Endothelial cell of umbilical vein (primary cell): ENCODE measurements at regions not wholly inside any gene's neighbourhood (a gene's known extent, or its start where the extent isn't known, plus 50 kb on each side); places are given as distances from the start of the nearest gene placed in this dataset.

Experiments used
- BruUV-seq: library from RNA; stranded (reverse); fragments of 400-500 nt; replicated peaks from 2 replicates; lab custom pipeline; 2021; lab: Mats Ljungman, UMichigan
- CTCF ChIA-PET: fragments of 300-600, 350-600 bp; sonication (Branson Sonifier 250); formaldehyde crosslinking; loops from one replicate; lab custom pipeline; 2021; ENCODE audit warnings: antibody characterized with exemption, inconsistent platforms; lab: Charles Lee
- POLR2A ChIA-PET: fragments of 300-600, 350-600 bp; sonication (Branson Sonifier 250); formaldehyde crosslinking; loops from one replicate; lab custom pipeline; 2021; ENCODE audit warnings: antibody characterized with exemption, inconsistent platforms; lab: Charles Lee
- DNase-seq: peaks from one replicate; pipeline ENCODE4 v3.0.0-alpha.2; 2011; ENCODE audit warnings: low read depth, low spot score
- FAIRE-seq: peaks from 2 replicates; lab custom pipeline; 2011; peaks lifted over from hg19 to GRCh38; lab: Jason Lieb, UNC
- H2AFZ ChIP-seq: 2 replicates; pipeline ENCODE4 v1.6.0; 2012; ENCODE audit warnings: low read depth, low read length, control low read depth, inconsistent platforms
- H3K27ac ChIP-seq: 2 replicates; pipeline ENCODE4 v1.5.1; 2011; ENCODE audit warnings: low read depth, mild to moderate bottlenecking, control low read depth, low read length, moderate library complexity; ENCODE audit not compliant: insufficient read depth
- H3K27me3 ChIP-seq, 2 experiments: 2 replicates each; pipeline versions ENCODE4 v1.6.0 to v1.6.1; 2011; ENCODE audit warnings: low read length in 2 of 2, mixed read lengths in 1 of 2; ENCODE audit not compliant: control insufficient read depth in 2 of 2, insufficient read depth in 2 of 2
- H3K36me3 ChIP-seq, 2 experiments: 2 replicates in 1 of 2; 3 replicates in 1 of 2; pipeline ENCODE4 v1.5.1; 2011; ENCODE audit warnings: low read length in 2 of 2, mild to moderate bottlenecking in 1 of 2, moderate library complexity in 1 of 2; ENCODE audit not compliant: control insufficient read depth in 2 of 2, insufficient read depth in 2 of 2; ENCODE audit errors: extremely low read depth in 1 of 2
- H3K4me1 ChIP-seq: 3 replicates; pipeline ENCODE4 v1.5.1; 2011; ENCODE audit warnings: mild to moderate bottlenecking, low read length; ENCODE audit not compliant: control insufficient read depth, insufficient read depth; ENCODE audit errors: extremely low read depth
- H3K4me2 ChIP-seq: 2 replicates; pipeline ENCODE4 v1.6.1; 2011; ENCODE audit warnings: low read length, control low read depth, mixed read lengths; ENCODE audit not compliant: insufficient read depth
- H3K4me3 ChIP-seq, 3 experiments: fragments of 200-600 bp in 1 of 3; sonication (generic), shearing (Covaris generic) in 1 of 3; replicated peaks in 1 of 3; 2 replicates each; pipeline ENCODE4 v1.5.1; 2011 to 2016; ENCODE audit warnings: control low read depth in 3 of 3, low read length in 3 of 3, mild to moderate bottlenecking in 2 of 3, inconsistent platforms in 1 of 3, low read depth in 1 of 3, moderate library complexity in 1 of 3; ENCODE audit not compliant: insufficient read depth in 1 of 3
- H3K79me2 ChIP-seq: 2 replicates; pipeline ENCODE4 v1.6.0; 2012; ENCODE audit warnings: low read length, inconsistent platforms; ENCODE audit not compliant: control insufficient read depth, insufficient read depth
- H3K9ac ChIP-seq: replicated peaks from 2 replicates; pipeline ENCODE3; 2011; ENCODE audit warnings: low read length, control low read depth; ENCODE audit not compliant: insufficient read depth; ENCODE audit errors: extremely low read depth
- H3K9me1 ChIP-seq: replicated peaks from 3 replicates; pipeline ENCODE4 v1.6.0; 2011; ENCODE audit warnings: mild to moderate bottlenecking, low read length; ENCODE audit not compliant: control insufficient read depth, insufficient read depth; ENCODE audit errors: extremely low read depth
- H3K9me3 ChIP-seq: replicated peaks from 2 replicates; pipeline ENCODE4 v1.5.1; 2012; ENCODE audit warnings: low read length, inconsistent platforms; ENCODE audit not compliant: control insufficient read depth, insufficient read depth
- H4K20me1 ChIP-seq: replicated peaks from 2 replicates; pipeline ENCODE3; 2011; ENCODE audit warnings: mild to moderate bottlenecking, low read length; ENCODE audit not compliant: control insufficient read depth, insufficient read depth; ENCODE audit errors: extremely low read depth
- EZH2 ChIP-seq: IDR thresholded peaks from 2 replicates; pipeline ENCODE4 v1.6.1; 2012; ENCODE audit warnings: borderline replicate concordance, low read depth, mild to moderate bottlenecking, moderate library complexity, low read length, inconsistent platforms; ENCODE audit not compliant: severe bottlenecking
- FOS ChIP-seq: IDR thresholded peaks from 2 replicates; pipeline ENCODE4 v1.6.1; 2011; ENCODE audit warnings: mild to moderate bottlenecking, low read length, moderate library complexity, borderline replicate concordance; ENCODE audit not compliant: insufficient read depth
- GATA2 ChIP-seq: IDR thresholded peaks from 2 replicates; pipeline ENCODE4 v1.7.0; 2011; ENCODE audit warnings: low read depth, mild to moderate bottlenecking, moderate library complexity, mixed read lengths, low read length; ENCODE audit not compliant: insufficient read length, insufficient read depth
- JUN ChIP-seq: IDR thresholded peaks from 2 replicates; pipeline ENCODE4 v1.6.1; 2011; ENCODE audit warnings: borderline replicate concordance, low read depth; ENCODE audit not compliant: insufficient read length, insufficient read depth
- MYC ChIP-seq: IDR thresholded peaks from one replicate; pipeline ENCODE4 v1.6.1; 2011; ENCODE audit warnings: mild to moderate bottlenecking, low read depth, low read length
- POLR2A ChIP-seq: IDR thresholded peaks from 2 replicates; pipeline ENCODE4 v1.6.1; 2012; ENCODE audit warnings: low read depth, mild to moderate bottlenecking, control low read depth, low read length
- POLR2AphosphoS5 ChIP-seq: IDR thresholded peaks from 2 replicates; pipeline ENCODE4 v1.6.1; 2012; ENCODE audit warnings: low read depth, mild to moderate bottlenecking, control low read depth, low read length, moderate library complexity; ENCODE audit not compliant: insufficient read depth
- dilution Hi-C: fragments of 300-500 bp; cut with MboI; formaldehyde crosslinking; loops from one replicate; pipeline ENCODE4 v1.15.0; 2019; ENCODE audit warnings: low sequenced_read_pairs; ENCODE audit not compliant: extremely low pct_ligation_motif_present
- intact Hi-C: fragments of 100-400 bp; cut with micrococcal nuclease; formaldehyde crosslinking; loops from one replicate; pipeline ENCODE4 v1.10.0; 2022
- TF ChIP-seq, protein P1 (sequence below), 2 donors: IDR thresholded peaks; 1 replicate in 1 of 2; 2 replicates in 1 of 2; pipeline ENCODE4 v1.5.1; 2011; ENCODE audit warnings: low read length in 2 of 2, mild to moderate bottlenecking in 2 of 2, moderate library complexity in 2 of 2, control low read depth in 1 of 2, inconsistent platforms in 1 of 2, low read depth in 1 of 2; ENCODE audit not compliant: insufficient read depth in 1 of 2; ENCODE audit errors: extremely low read depth in 1 of 2
- TF ChIP-seq, protein P2 (sequence below): IDR thresholded peaks from 2 replicates; pipeline ENCODE4 v1.6.1; 2011; ENCODE audit not compliant: insufficient read depth, insufficient read length

- no TSS peak for BruUV-seq
- Histone ChIP-seq H3K4me2 (no peak overlapping the region), H3K4me3 (no peak overlapping the region), H3K9ac (no peak overlapping the region), H4K20me1 (no peaks in the 10 kb centered on the region), H3K36me3 (no peaks in the 10 kb centered on the region), H3K9me3 (no peaks in the 10 kb centered on the region), H3K27me3 (no peaks in the 10 kb centered on the region), H3K9me1 (no peaks in the 10 kb centered on the region), H2AFZ (no peak overlapping the region), H3K27ac (no peak overlapping the region), H3K79me2 (no peaks in the 10 kb centered on the region), H3K4me1 (no peaks in the 10 kb centered on the region)
- ChIA-PET POLR2A (no interaction called here), CTCF (no interaction called here)
- intact Hi-C loops (no loop called here), dilution Hi-C loops (no loop called here)
- TF ChIP-seq POLR2AphosphoS5 = no peak
- TF ChIP-seq, protein P1, sequence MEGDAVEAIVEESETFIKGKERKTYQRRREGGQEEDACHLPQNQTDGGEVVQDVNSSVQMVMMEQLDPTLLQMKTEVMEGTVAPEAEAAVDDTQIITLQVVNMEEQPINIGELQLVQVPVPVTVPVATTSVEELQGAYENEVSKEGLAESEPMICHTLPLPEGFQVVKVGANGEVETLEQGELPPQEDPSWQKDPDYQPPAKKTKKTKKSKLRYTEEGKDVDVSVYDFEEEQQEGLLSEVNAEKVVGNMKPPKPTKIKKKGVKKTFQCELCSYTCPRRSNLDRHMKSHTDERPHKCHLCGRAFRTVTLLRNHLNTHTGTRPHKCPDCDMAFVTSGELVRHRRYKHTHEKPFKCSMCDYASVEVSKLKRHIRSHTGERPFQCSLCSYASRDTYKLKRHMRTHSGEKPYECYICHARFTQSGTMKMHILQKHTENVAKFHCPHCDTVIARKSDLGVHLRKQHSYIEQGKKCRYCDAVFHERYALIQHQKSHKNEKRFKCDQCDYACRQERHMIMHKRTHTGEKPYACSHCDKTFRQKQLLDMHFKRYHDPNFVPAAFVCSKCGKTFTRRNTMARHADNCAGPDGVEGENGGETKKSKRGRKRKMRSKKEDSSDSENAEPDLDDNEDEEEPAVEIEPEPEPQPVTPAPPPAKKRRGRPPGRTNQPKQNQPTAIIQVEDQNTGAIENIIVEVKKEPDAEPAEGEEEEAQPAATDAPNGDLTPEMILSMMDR (IDR thresholded peaks at IDR 0.05; ENCODE audit: extremely low read depth in 1 of 2, insufficient read depth in 1 of 2, low read depth in 1 of 2, low read length in 2 of 2) = no peak
- TF ChIP-seq, protein P2, sequence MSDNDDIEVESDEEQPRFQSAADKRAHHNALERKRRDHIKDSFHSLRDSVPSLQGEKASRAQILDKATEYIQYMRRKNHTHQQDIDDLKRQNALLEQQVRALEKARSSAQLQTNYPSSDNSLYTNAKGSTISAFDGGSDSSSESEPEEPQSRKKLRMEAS = no peak
- TF ChIP-seq POLR2A = no peak
- TF ChIP-seq JUN = no peak
- TF ChIP-seq MYC = no peak
- no peak for TF ChIP-seq GATA2
- TF ChIP-seq EZH2 = no peak
- no peak for TF ChIP-seq FOS
- FAIRE-seq (no peak), DNase-seq (no peak)
Observed at GRCh38 chr4:184960505-184960971, 57.8 kb upstream of the HELT start.
